HEK293 (cell line): ENCODE measurements at regions not wholly inside any gene's neighbourhood (a gene's known extent, or its start where the extent isn't known, plus 50 kb on each side); places are given as distances from the start of the nearest gene placed in this dataset.
A peak's percentile ranks its signal among the peaks of the same experiment; 100 is the strongest.

Experiments
- CTCF ChIA-PET: fragments of 350-600 bp; formaldehyde crosslinking; extraction: SDS; loops from one replicate; lab custom pipeline; 2021; ENCODE audit warnings: antibody characterized with exemption; lab: Yijun Ruan, JAX
- POLR2A ChIA-PET: fragments of 300-600 bp; formaldehyde crosslinking; extraction: SDS; loops from one replicate; lab custom pipeline; 2020; ENCODE audit warnings: antibody characterized with exemption, inconsistent platforms; lab: Yijun Ruan, JAX
- H3K27ac ChIP-seq: fragments of 200-500 bp; sonication (Bioruptor generic); 2 replicates; pipeline ENCODE4 v1.5.1; 2014; ENCODE audit warnings: low read depth, low read length, control low read depth, inconsistent platforms; ENCODE audit errors: extremely low read depth
- H3K36me3 ChIP-seq, 2 experiments: fragments of 200-500 bp in 1 of 2; sonication (Bioruptor generic) in 1 of 2; 1 replicate in 1 of 2; 2 replicates in 1 of 2; pipeline ENCODE4 v1.5.1; 2014 to 2017; ENCODE audit warnings: inconsistent platforms in 2 of 2, low read length in 2 of 2; ENCODE audit not compliant: control insufficient read depth in 2 of 2, insufficient read depth in 1 of 2
- H3K4me1 ChIP-seq: fragments of 200-500 bp; sonication (Bioruptor generic); 2 replicates; pipeline ENCODE4 v1.5.1; 2014; ENCODE audit warnings: mild to moderate bottlenecking, low read length, inconsistent platforms; ENCODE audit not compliant: control insufficient read depth, insufficient read depth
- H3K4me3 ChIP-seq: 2 replicates; pipeline ENCODE4 v1.5.1; 2011; ENCODE audit warnings: low read depth, mild to moderate bottlenecking, control low read depth, low read length, moderate library complexity
- H3K9me3 ChIP-seq: fragments of 200-500 bp; sonication (Bioruptor generic); 2 replicates; pipeline ENCODE4 v1.5.1; 2014; ENCODE audit warnings: low read depth, low read length, inconsistent platforms; ENCODE audit not compliant: control insufficient read depth, insufficient read depth
- FEZF1 ChIP-seq: fragments of 450-650 bp; formaldehyde crosslinking; IDR thresholded peaks from 2 replicates; pipeline ENCODE4 v1.5.1; 2016; ENCODE audit warnings: missing biosample characterization, missing genetic modification characterization
- KLF7 ChIP-seq: fragments of 450-650 bp; formaldehyde crosslinking; IDR thresholded peaks from 2 replicates; pipeline ENCODE4 v1.5.1; 2016; ENCODE audit warnings: missing biosample characterization, missing genetic modification characterization, borderline replicate concordance
- REST ChIP-seq: fragments of 450-650 bp; formaldehyde crosslinking; IDR thresholded peaks from 2 replicates; pipeline ENCODE4 v1.5.1; 2016; ENCODE audit warnings: missing biosample characterization, missing genetic modification characterization
- SALL2 ChIP-seq: fragments of 450-650 bp; formaldehyde crosslinking; IDR thresholded peaks from 2 replicates; pipeline ENCODE4 v1.5.0; 2017; ENCODE audit warnings: missing biosample characterization, mild to moderate bottlenecking, missing genetic modification characterization, borderline replicate concordance
- TSHZ1 ChIP-seq: fragments of 450-650 bp; formaldehyde crosslinking; IDR thresholded peaks from 2 replicates; pipeline ENCODE4 v1.5.1; 2016; ENCODE audit warnings: missing biosample characterization, missing genetic modification characterization, borderline replicate concordance
- ZBTB17 ChIP-seq: fragments of 450-650 bp; formaldehyde crosslinking; IDR thresholded peaks from 2 replicates; pipeline ENCODE4 v1.5.1; 2016; ENCODE audit warnings: missing biosample characterization, missing genetic modification characterization
- ZBTB44 ChIP-seq: fragments of 450-650 bp; IDR thresholded peaks from 2 replicates; pipeline ENCODE4 v1.5.1; 2018; ENCODE audit warnings: missing biosample characterization, mild to moderate bottlenecking, missing genetic modification characterization
- ZFP3 ChIP-seq: fragments of 450-650 bp; formaldehyde crosslinking; IDR thresholded peaks from 2 replicates; pipeline ENCODE4 v1.5.1; 2016; ENCODE audit warnings: low read depth, missing biosample characterization, missing genetic modification characterization
- ZIC2 ChIP-seq: fragments of 450-650 bp; formaldehyde crosslinking; IDR thresholded peaks from 2 replicates; pipeline ENCODE4 v1.5.1; 2016; ENCODE audit warnings: missing biosample characterization, missing genetic modification characterization
- ZNF140 ChIP-seq: fragments of 450-650 bp; formaldehyde crosslinking; IDR thresholded peaks from 2 replicates; pipeline ENCODE4 v1.5.1; 2016; ENCODE audit warnings: missing biosample characterization, missing genetic modification characterization
- ZNF146 ChIP-seq: fragments of 450-650 bp; formaldehyde crosslinking; IDR thresholded peaks from 2 replicates; pipeline ENCODE4 v1.5.1; 2016; ENCODE audit warnings: missing biosample characterization, missing genetic modification characterization
- ZNF18 ChIP-seq: fragments of 450-650 bp; formaldehyde crosslinking; IDR thresholded peaks from 2 replicates; pipeline ENCODE4 v1.5.1; 2016; ENCODE audit warnings: missing biosample characterization, missing genetic modification characterization
- ZNF184 ChIP-seq: fragments of 450-650 bp; IDR thresholded peaks from 2 replicates; pipeline ENCODE4 v1.5.1; 2018; ENCODE audit warnings: missing biosample characterization, mild to moderate bottlenecking, missing genetic modification characterization
- ZNF2 ChIP-seq: fragments of 450-650 bp; formaldehyde crosslinking; IDR thresholded peaks from 2 replicates; pipeline ENCODE4 v1.5.1; 2016; ENCODE audit warnings: missing biosample characterization, missing genetic modification characterization
- ZNF341 ChIP-seq: fragments of 450-650 bp; formaldehyde crosslinking; IDR thresholded peaks from 2 replicates; pipeline ENCODE4; 2016; ENCODE audit warnings: low read depth, missing biosample characterization, missing genetic modification characterization
- ZNF404 ChIP-seq: fragments of 450-650 bp; formaldehyde crosslinking; IDR thresholded peaks from 2 replicates; pipeline ENCODE4 v1.5.1; 2017; ENCODE audit warnings: missing biosample characterization, missing genetic modification characterization
- ZNF529 ChIP-seq: fragments of 450-650 bp; formaldehyde crosslinking; IDR thresholded peaks from 2 replicates; pipeline ENCODE4 v1.5.1; 2017; ENCODE audit warnings: missing genetic modification characterization, missing biosample characterization; ENCODE audit not compliant: insufficient replicate concordance
- ZNF558 ChIP-seq: fragments of 450-650 bp; formaldehyde crosslinking; IDR thresholded peaks from 2 replicates; pipeline ENCODE4 v1.5.1; 2016; ENCODE audit warnings: missing biosample characterization, missing genetic modification characterization
- ZNF571 ChIP-seq: fragments of 450-650 bp; formaldehyde crosslinking; IDR thresholded peaks from 2 replicates; pipeline ENCODE4 v1.5.0; 2017; ENCODE audit warnings: missing biosample characterization, missing genetic modification characterization
- ZNF660 ChIP-seq: fragments of 450-650 bp; IDR thresholded peaks from 2 replicates; pipeline ENCODE4 v1.5.1; 2018; ENCODE audit warnings: missing biosample characterization, mild to moderate bottlenecking, missing genetic modification characterization
- ZNF843 ChIP-seq: fragments of 450-650 bp; formaldehyde crosslinking; IDR thresholded peaks from 2 replicates; pipeline ENCODE4 v1.5.1; 2016; ENCODE audit warnings: missing biosample characterization, missing genetic modification characterization
- ZSCAN30 ChIP-seq: fragments of 450-650 bp; IDR thresholded peaks from 2 replicates; pipeline ENCODE4 v1.5.1; 2018; ENCODE audit warnings: missing biosample characterization, mild to moderate bottlenecking, missing genetic modification characterization, moderate library complexity

GRCh38 chr4:173940146-173940545, 343.3 kb downstream of the FBXO8 start:
- no peaks in the 10 kb centered on the region for H3K36me3 ChIP-seq
- TF ChIP-seq ZNF341 (tag by site-specific recombination): no peak
- no peak for TF ChIP-seq ZNF660
- TF ChIP-seq ZNF404: no peak
- no peak for TF ChIP-seq ZNF18 (tag by site-specific recombination)
- no peak for TF ChIP-seq ZBTB17 (tag by site-specific recombination)
- TF ChIP-seq SALL2 (tag by site-specific recombination): no peak
- no peak for TF ChIP-seq ZNF184 (tag by site-specific recombination)
- no peak for TF ChIP-seq ZNF529
- TF ChIP-seq ZNF843 (tag by site-specific recombination): no peak
- TF ChIP-seq ZBTB44 (tag by site-specific recombination): no peak
- TF ChIP-seq ZNF2: no peak
- no peak for TF ChIP-seq ZNF571 (tag by site-specific recombination)
- no peak for TF ChIP-seq ZNF146 (tag by site-specific recombination)
- no peak for TF ChIP-seq ZIC2 (tag by site-specific recombination)
- no peak for TF ChIP-seq ZNF140
- TF ChIP-seq ZNF558 (tag by site-specific recombination): no peak
- TF ChIP-seq KLF7: no peak
- H3K4me1 ChIP-seq: peaks cover 15% of the 10 kb centered on the region
- ChIA-PET CTCF (interaction anchor here (0.5 kb wide), 1 partner anchor 270 kb away, joined by 3 read pairs; no protein-coding TSS in a partner anchor), POLR2A (no interaction called here)
- H3K4me3 ChIP-seq: no peak overlapping the region
- no peak overlapping the region for H3K27ac ChIP-seq
- no peaks in the 10 kb centered on the region for H3K9me3 ChIP-seq

- Histone ChIP-seq H3K4me3 (no peak overlapping the region), H3K36me3 (no peaks in the 10 kb centered on the region), H3K4me1 (peaks cover 15% of the 10 kb centered on the region), H3K27ac (no peak overlapping the region), H3K9me3 (no peaks in the 10 kb centered on the region)
- ChIA-PET CTCF (no interaction called here), POLR2A (no interaction called here)
- TF ChIP-seq FEZF1 (tag by site-specific recombination): 0 out of 2 replicates have a peak, but pooled peaks have one; percentile 10
- no peak for TF ChIP-seq ZSCAN30 (tag by site-specific recombination)
- TF ChIP-seq TSHZ1 (tag by site-specific recombination): no peak
- no peak for TF ChIP-seq ZFP3 (tag by site-specific recombination)
- TF ChIP-seq REST (tag by site-specific recombination): no peak
Measured at GRCh38 chr4:173937631-173938270, 345.7 kb downstream of the FBXO8 start.
